GM12892 (cell line): ENCODE measurements at regions not wholly inside any gene's neighbourhood (a gene's known extent, or its start where the extent isn't known, plus 50 kb on each side); places are given as distances from the start of the nearest gene placed in this dataset.
"Not testable (repeated sequence)": the region's sequence is repeated elsewhere in the genome, so short reads cannot be mapped to it uniquely, and the experiment has no call there.

Source experiments
- DNase-seq: peaks from one replicate; pipeline ENCODE4 v3.0.0; 2011; ENCODE audit not compliant: insufficient read length
- FAIRE-seq: peaks from 2 replicates; lab custom pipeline; 2011; peaks lifted over from hg19 to GRCh38; lab: Jason Lieb, UNC
- POLR2A ChIP-seq: IDR thresholded peaks from 2 replicates; pipeline ENCODE4 v1.6.1; 2011; ENCODE audit warnings: low read depth, low read length, control low read depth
- POLR2AphosphoS5 ChIP-seq: IDR thresholded peaks from 2 replicates; pipeline ENCODE4 v1.6.1; 2011; ENCODE audit warnings: low read depth, low read length, control low read depth
- TAF1 ChIP-seq: IDR thresholded peaks from 2 replicates; pipeline ENCODE4 v1.6.1; 2011; ENCODE audit warnings: low read depth, mild to moderate bottlenecking, control low read depth, low read length, borderline replicate concordance

DNA sequence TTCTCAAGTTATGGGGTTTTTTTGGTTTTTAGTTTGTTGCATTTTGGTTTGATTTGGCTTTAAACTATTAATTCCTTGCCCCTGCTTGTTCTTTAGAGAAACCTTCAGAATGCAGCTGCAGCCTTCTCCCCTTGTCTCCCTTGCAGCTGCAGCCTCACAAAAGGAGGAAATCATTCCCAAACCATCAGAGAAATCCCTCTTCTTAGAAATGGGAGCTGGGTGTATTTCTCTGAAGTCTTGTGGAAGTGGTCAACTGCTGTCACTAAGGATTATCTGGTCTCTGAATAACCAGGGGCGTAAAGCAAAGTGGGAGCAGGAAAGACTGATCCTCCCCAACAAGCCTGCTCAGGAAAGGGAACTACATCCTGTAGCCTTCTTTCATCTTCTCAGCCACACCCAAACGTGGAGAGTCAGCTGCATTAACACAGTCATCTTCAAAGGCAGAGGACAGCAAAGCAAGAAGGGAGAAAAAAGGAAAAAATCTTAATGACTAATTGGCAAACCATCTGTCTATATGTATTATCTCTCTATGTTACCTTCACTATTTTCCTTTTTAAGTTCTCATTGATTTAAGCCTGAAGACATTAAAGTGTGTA, 1834.1 kb upstream of the PIK3C3 start:
- no peak for TF ChIP-seq POLR2AphosphoS5
- no peak for TF ChIP-seq POLR2A
- TF ChIP-seq TAF1, result no peak
- DNase-seq, result no peak
- no peak for FAIRE-seq

DNA sequence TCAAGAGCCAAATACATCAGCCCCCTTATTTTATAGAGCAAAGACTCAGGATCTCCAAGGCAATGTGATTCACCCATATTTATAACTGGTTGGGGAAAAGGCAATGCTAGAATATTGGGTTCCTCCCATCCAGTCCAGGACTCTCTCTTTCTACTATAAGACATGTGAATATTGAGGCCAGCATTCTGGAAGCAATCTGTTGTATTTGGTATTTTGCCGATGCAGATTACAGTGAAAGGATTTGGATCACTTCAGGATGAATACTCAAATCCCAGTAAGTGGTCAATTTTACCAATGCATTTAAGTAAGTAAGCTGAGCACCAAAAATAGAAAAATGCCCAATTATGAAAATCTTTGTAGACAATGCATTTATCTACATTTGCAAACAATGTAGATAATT, 1834.7 kb upstream of the PIK3C3 start:
- no peak for DNase-seq
- TF ChIP-seq POLR2AphosphoS5, result no peak
- TF ChIP-seq POLR2A, result no peak
- no peak for TF ChIP-seq TAF1
- FAIRE-seq, result no peak

DNA sequence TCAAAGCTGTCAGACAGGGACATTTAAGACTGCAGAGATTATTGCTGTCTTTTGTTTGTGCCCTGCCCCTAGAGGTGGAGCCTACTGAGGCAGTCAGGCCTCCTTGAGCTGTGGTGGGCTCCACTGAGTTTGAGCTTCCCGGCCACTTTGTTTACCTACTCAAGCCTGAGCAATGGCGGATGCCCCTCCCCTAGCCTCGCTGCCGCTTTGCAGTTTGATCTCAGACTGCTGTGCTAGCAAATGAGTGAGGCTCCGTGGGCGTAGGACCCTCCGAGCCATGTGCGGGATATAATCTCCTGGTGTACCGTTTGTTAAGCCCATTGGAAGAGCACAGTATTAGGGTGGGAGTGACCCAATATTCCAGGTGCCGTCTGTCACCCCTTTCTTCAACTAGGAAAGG, 1835.5 kb upstream of the PIK3C3 start:
- not testable (repeated sequence) for FAIRE-seq, DNase-seq

DNA sequence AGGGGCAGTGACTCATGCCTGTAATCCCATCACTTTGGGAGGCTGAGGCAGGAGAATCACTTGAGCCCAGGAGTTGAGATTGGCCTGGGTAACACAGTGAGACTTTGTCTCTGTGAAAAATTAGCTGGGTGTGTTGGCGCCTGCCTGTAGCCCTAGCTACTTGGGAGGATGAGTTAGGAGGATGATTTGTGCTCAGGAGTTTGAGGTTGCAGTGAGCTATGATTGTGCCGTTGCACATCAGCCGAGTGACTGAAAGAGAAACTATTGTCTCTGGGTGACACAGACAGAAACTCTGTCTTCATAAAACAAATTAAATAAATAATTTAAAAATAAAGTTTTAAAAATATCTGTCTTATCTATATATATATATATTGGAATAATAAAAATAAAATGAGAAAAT, 1844.6 kb upstream of the PIK3C3 start:
- DNase-seq, result no peak
- FAIRE-seq, result no peak
- TF ChIP-seq POLR2AphosphoS5, result no peak
- TF ChIP-seq TAF1, result no peak
- no peak for TF ChIP-seq POLR2A

DNA sequence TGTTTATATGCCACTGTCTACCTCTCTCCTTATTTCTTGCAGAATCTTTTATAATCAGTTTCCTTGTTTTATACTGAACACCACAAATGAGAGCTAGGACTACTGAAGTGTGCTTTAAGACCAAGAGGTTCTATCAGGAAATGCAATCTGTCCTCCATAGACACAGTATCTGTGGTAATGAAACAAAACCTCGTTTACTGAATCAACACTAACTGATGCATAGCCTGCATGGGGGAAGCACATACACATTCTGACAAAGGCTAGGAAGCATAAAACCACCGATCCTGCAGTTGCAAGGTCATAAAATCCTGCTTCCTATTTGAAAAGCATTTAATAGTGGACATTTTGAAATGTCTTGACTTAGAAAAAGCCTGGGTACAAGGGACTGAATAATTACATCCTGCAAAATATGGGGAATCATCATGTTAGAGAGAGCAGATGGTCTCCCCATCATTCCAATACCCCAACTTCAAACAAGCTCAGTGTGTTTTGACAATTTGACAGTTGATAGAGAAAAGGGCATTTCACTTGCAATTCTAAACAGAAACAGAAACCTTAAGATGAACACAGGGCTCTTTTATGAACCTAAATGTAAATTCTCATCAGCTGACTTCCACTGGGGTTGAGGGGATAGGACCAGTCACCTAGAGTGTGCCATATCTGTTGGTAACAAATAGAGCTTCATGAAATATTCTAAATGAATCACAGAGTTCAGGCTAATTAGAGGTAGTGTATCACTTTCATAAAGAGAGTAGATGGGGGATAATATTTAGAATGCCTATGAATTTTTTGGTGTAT, 1845.6 kb upstream of the PIK3C3 start:
- DNase-seq, result no peak
- TF ChIP-seq POLR2A, result no peak
- TF ChIP-seq POLR2AphosphoS5, result no peak
- TF ChIP-seq TAF1, result no peak
- FAIRE-seq, result no peak

DNA sequence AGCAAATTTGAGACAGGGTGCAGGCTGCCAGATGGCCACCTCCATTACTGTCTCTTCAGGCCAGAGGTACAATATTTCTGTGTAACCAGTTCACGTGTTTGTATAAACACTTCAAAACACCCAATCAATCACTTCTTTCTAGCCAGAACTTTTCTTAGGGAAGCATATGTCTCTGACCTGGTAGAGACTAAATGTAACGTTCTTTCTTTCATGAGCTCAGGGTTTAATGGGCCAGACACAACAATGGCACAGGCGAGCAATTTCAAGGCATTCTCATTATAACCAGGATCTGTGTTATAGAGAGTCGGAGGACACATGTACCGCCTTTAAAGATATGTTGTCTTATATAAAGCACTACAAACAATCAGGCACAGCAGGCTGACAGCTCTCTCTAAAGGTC, 1846.4 kb upstream of the PIK3C3 start:
- TF ChIP-seq POLR2AphosphoS5, result no peak
- no peak for TF ChIP-seq POLR2A
- no peak for TF ChIP-seq TAF1
- DNase-seq, result no peak
- no peak for FAIRE-seq

DNA sequence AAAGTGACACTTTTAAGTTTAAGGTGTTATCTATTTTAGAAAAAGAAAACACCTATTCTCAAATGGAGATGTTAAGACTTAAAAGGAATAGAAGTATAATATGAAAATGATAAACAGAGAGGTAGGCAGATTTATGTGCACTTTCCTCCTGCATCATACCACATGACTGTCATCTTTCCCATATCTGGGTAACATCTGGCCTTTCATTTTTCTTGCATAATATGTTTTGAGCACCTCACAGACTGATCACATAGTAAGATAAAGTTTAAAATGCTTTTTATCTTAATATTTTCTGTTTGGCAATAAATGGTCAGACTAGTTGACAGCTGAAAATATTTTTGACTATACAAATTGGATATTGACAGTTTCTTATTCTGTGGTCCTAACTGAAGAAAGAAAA, 1852.1 kb upstream of the PIK3C3 start:
- DNase-seq, result no peak
- FAIRE-seq, result no peak
- TF ChIP-seq TAF1 (no peak), POLR2AphosphoS5 (no peak), POLR2A (no peak)

DNA sequence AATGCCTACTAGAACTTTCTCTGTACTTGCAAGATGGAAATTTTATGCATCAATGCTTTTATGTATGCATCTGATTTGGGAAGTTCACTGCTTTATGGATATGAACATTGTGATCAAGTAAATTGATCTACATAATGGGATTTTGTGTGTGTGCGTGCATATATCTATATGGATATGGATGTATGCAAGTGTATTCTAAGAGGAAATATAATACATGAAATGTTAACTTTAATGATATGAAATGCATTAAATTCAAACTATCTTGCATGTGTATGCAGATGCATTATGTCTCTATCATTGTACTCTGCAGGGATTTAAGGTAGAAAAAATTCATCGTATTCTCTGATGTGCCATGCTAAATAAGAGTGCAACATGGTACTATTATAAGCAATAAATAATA, 1855.4 kb upstream of the PIK3C3 start:
- TF ChIP-seq TAF1 (no peak), POLR2A (no peak), POLR2AphosphoS5 (no peak)
- FAIRE-seq (no peak), DNase-seq (no peak)

DNA sequence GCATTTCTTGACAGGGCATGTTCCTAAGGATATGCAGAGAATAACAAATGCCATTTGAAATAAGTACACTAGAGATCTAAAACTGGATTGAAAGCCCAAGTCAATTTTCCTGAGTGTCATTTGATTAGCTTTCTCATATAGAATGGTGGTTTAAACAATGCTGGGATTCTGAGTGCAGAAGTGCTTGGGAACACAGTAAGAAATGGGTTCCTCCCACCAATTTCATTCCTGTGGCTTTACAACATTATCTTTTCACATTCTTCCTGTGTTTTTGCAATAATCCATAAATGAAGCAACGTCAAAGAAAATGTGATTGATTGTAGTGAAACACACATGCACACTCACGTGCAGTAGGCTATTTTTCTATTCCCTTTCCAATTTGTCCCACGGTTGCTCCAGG, 1858.4 kb upstream of the PIK3C3 start:
- FAIRE-seq (no peak), DNase-seq (no peak)
- TF ChIP-seq POLR2A (no peak), TAF1 (no peak), POLR2AphosphoS5 (no peak)

DNA sequence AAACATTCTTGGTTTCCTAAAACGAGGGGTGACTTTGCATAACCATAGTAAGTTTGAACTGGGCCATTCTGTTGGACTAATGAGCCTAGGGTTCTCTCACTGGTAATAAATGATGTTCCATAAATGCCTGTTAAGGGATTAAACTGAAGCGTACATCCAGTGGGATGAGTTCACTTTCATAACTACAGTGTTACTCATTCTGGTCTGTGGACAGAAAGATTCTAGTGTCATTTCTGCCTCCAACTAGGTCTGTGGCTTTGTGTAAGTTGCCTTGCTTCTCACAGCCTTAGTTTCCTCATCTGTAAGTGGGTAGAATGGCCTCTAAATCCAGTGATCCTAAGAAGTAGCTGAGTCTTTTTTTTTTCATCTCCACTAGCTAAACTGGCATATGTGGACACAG, 1860.6 kb upstream of the PIK3C3 start:
- no peak for FAIRE-seq
- TF ChIP-seq TAF1, result no peak
- no peak for TF ChIP-seq POLR2AphosphoS5
- no peak for TF ChIP-seq POLR2A
- no peak for DNase-seq

DNA sequence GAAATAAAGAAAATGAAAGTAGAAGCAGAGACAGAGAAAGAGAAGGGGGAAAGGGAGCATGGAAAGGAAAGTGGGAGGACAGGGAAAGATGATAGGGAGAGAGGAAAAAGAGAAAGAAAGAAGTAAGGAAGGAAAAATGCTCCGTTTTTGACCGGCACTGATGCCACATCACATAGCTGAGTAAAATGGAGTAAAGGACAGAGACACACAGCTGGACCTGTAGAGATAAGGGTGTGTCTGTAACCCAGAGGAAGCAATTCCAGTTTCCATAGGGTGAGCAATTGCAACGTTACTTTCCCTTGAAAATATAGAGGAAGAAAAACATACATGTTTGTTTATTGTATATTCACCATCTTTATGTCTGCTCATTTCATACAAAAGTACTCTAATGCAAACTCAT, 1866.9 kb upstream of the PIK3C3 start:
- TF ChIP-seq TAF1, result no peak
- no peak for TF ChIP-seq POLR2A
- TF ChIP-seq POLR2AphosphoS5, result no peak
- DNase-seq, result no peak
- no peak for FAIRE-seq

DNA sequence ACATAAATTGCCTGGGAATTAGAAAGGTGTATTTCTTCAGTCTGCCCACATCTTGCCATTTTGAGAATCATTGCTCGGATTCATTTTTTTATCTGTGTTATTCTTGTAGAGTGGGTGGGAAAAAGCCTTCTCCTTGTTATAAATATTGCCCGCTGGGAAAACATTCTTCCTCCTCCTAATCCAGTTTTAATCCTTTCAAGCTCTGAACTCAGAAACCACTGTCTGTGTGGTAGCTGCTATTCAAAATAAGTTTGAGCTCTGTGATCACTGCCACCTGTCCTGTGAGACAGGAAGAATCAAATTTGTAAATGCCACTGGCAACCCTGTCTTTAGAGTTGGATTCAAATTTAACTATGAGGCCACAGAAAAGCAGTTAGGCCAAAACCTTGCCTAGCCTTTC, 1875.2 kb upstream of the PIK3C3 start:
- DNase-seq (no peak), FAIRE-seq (no peak)
- TF ChIP-seq POLR2A (no peak), POLR2AphosphoS5 (no peak), TAF1 (no peak)
